HCT116 (cell line): ENCODE measurements at regions not wholly inside any gene's neighbourhood (a gene's known extent, or its start where the extent isn't known, plus 50 kb on each side); places are given as distances from the start of the nearest gene placed in this dataset.

ENCODE experiments used
- EZH2phosphoT487 ChIP-seq: fragments of 200-600 bp; IDR thresholded peaks from 2 replicates; pipeline ENCODE4 v1.6.1; 2018; ENCODE audit warnings: antibody characterized with exemption, borderline replicate concordance
- POLR2A ChIP-seq: IDR thresholded peaks from 2 replicates; pipeline ENCODE4 v1.7.0; 2011; ENCODE audit warnings: borderline replicate concordance; ENCODE audit not compliant: insufficient read depth, insufficient read length; ENCODE audit errors: extremely low read depth
- POLR2AphosphoS5 ChIP-seq: IDR thresholded peaks from 2 replicates; pipeline ENCODE4 v1.6.1; 2011; ENCODE audit warnings: mild to moderate bottlenecking, low read depth, low read length, moderate library complexity
- SRF ChIP-seq: IDR thresholded peaks from 2 replicates; pipeline ENCODE4 v1.6.1; 2012; ENCODE audit warnings: low read depth
- TF ChIP-seq, protein P1 (sequence below), 3 experiments: fragments of 200-600 bp in 1 of 3; sonication (generic) in 1 of 3; IDR thresholded peaks in 2 of 3; conservative IDR thresholded peaks in 1 of 3; 2 replicates each; pipeline ENCODE4 v1.5.1; 2012 to 2017; ENCODE audit warnings: low read depth in 2 of 3, low read length in 2 of 3, antibody characterized with exemption in 1 of 3, borderline replicate concordance in 1 of 3, control low read depth in 1 of 3, mild to moderate bottlenecking in 1 of 3, mixed read lengths in 1 of 3, mixed run types in 1 of 3, moderate library complexity in 1 of 3; ENCODE audit not compliant: insufficient read depth in 1 of 3
- TF ChIP-seq, protein P2 (sequence below): IDR thresholded peaks from 2 replicates; pipeline ENCODE4 v1.6.1; 2012; ENCODE audit warnings: low read depth

DNA sequence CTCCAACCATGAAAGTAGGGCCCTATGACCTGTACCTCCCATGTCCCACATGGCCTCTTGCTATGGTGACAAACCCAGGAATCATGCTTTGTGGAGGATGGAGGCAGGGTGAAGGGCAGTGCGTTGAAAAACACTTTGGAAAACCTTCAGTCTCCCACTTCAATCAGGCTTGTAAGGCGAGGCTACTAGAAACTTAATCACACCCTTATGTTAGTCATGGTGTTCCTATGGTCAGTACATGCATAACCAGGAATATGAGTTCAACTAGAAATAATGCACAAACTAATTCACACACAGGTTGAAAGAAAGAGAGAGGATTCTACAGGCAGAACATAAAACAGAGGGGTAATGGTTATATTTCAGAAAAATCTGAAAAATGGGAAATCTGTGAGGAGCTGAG is 601.1 kb downstream of the KCTD16 start:
- TF ChIP-seq, protein P1, sequence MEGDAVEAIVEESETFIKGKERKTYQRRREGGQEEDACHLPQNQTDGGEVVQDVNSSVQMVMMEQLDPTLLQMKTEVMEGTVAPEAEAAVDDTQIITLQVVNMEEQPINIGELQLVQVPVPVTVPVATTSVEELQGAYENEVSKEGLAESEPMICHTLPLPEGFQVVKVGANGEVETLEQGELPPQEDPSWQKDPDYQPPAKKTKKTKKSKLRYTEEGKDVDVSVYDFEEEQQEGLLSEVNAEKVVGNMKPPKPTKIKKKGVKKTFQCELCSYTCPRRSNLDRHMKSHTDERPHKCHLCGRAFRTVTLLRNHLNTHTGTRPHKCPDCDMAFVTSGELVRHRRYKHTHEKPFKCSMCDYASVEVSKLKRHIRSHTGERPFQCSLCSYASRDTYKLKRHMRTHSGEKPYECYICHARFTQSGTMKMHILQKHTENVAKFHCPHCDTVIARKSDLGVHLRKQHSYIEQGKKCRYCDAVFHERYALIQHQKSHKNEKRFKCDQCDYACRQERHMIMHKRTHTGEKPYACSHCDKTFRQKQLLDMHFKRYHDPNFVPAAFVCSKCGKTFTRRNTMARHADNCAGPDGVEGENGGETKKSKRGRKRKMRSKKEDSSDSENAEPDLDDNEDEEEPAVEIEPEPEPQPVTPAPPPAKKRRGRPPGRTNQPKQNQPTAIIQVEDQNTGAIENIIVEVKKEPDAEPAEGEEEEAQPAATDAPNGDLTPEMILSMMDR (IDR thresholded peaks at IDR 0.05 in 2 of 3, conservative IDR thresholded peaks at IDR 0.05 in 1 of 3; ENCODE audit: borderline replicate concordance in 1 of 3, insufficient read depth in 1 of 3, low read depth in 2 of 3, low read length in 2 of 3), result no peak
- no peak for TF ChIP-seq POLR2A
- TF ChIP-seq, protein P2, sequence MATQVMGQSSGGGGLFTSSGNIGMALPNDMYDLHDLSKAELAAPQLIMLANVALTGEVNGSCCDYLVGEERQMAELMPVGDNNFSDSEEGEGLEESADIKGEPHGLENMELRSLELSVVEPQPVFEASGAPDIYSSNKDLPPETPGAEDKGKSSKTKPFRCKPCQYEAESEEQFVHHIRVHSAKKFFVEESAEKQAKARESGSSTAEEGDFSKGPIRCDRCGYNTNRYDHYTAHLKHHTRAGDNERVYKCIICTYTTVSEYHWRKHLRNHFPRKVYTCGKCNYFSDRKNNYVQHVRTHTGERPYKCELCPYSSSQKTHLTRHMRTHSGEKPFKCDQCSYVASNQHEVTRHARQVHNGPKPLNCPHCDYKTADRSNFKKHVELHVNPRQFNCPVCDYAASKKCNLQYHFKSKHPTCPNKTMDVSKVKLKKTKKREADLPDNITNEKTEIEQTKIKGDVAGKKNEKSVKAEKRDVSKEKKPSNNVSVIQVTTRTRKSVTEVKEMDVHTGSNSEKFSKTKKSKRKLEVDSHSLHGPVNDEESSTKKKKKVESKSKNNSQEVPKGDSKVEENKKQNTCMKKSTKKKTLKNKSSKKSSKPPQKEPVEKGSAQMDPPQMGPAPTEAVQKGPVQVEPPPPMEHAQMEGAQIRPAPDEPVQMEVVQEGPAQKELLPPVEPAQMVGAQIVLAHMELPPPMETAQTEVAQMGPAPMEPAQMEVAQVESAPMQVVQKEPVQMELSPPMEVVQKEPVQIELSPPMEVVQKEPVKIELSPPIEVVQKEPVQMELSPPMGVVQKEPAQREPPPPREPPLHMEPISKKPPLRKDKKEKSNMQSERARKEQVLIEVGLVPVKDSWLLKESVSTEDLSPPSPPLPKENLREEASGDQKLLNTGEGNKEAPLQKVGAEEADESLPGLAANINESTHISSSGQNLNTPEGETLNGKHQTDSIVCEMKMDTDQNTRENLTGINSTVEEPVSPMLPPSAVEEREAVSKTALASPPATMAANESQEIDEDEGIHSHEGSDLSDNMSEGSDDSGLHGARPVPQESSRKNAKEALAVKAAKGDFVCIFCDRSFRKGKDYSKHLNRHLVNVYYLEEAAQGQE, result no peak
- no peak for TF ChIP-seq POLR2AphosphoS5
- TF ChIP-seq SRF, result no peak
- TF ChIP-seq EZH2phosphoT487, result no peak
